Lung (tissue), 11 donors: ENCODE measurements at regions not wholly inside any gene's neighbourhood (a gene's known extent, or its start where the extent isn't known, plus 50 kb on each side); places are given as distances from the start of the nearest gene placed in this dataset.

Experiments used
- ATAC-seq: fragments of 200-7000 bp; cut with Tn5 transposase; one replicate; pipeline ENCODE4 v1.9.1; 2020; ENCODE audit warnings: moderate number of reproducible peaks; ENCODE audit not compliant: insufficient read depth, low FRiP score
- DNase-seq, 3 donors: peaks; one replicate each; pipeline ENCODE4 v3.0.0-alpha.2; 2013 to 2017
- H3K27ac ChIP-seq, 2 donors: one replicate each; pipeline ENCODE4 v1.5.1; 2013; ENCODE audit warnings: mild to moderate bottlenecking in 2 of 2, moderate library complexity in 2 of 2, control low read depth in 1 of 2, inconsistent platforms in 1 of 2, low read depth in 1 of 2, low read length in 1 of 2
- H3K27me3 ChIP-seq, 3 donors: one replicate each; pipeline ENCODE4 v1.5.1; 2013; ENCODE audit warnings: low read length in 2 of 3; ENCODE audit not compliant: control insufficient read depth in 3 of 3, insufficient read depth in 3 of 3
- H3K36me3 ChIP-seq, 4 donors: one replicate each; pipeline ENCODE4 v1.5.1; 2013; ENCODE audit warnings: low read length in 4 of 4, mild to moderate bottlenecking in 1 of 4, moderate library complexity in 1 of 4; ENCODE audit not compliant: control insufficient read depth in 4 of 4, insufficient read depth in 4 of 4
- H3K4me1 ChIP-seq, 5 donors: one replicate each; pipeline ENCODE4 v1.5.1; 2013; ENCODE audit warnings: low read length in 5 of 5, mild to moderate bottlenecking in 2 of 5, moderate library complexity in 1 of 5; ENCODE audit not compliant: control insufficient read depth in 5 of 5, insufficient read depth in 5 of 5
- H3K4me3 ChIP-seq: one replicate; pipeline ENCODE4 v1.5.1; 2013; ENCODE audit warnings: mild to moderate bottlenecking, control low read depth, moderate library complexity
- H3K9ac ChIP-seq, 2 donors: one replicate each; pipeline ENCODE4 v1.5.1; 2013; ENCODE audit warnings: low read length in 2 of 2, control low read depth in 1 of 2; ENCODE audit not compliant: insufficient read depth in 1 of 2
- H3K9me3 ChIP-seq, 4 donors: one replicate each; pipeline ENCODE4 v1.5.1; 2013; ENCODE audit warnings: low read length in 3 of 4, mild to moderate bottlenecking in 1 of 4, moderate library complexity in 1 of 4; ENCODE audit not compliant: control insufficient read depth in 4 of 4, insufficient read depth in 3 of 4
- WGBS, 2 donors: extraction: QIAGEN DNeasy Blood & Tissue Kit; methylation state at CpG; one replicate each; pipeline ENCODE4 v1.1.7; 2013; 5-methylcytosine and 5-hydroxymethylcytosine counted together
- TF ChIP-seq, protein P1 (sequence below): IDR thresholded peaks from 2 replicates; pipeline ENCODE4 v1.5.1; 2012; ENCODE audit warnings: mild to moderate bottlenecking; ENCODE audit errors: control extremely low read depth, extremely low read depth
- donor health status: control.
- donor health status: control.
- donor health status: Bipolar disorder and iron deficiency.
- donor health status: healthy.
- donor health status: DM: yes; HTN: yes; CAD: no.

DNA sequence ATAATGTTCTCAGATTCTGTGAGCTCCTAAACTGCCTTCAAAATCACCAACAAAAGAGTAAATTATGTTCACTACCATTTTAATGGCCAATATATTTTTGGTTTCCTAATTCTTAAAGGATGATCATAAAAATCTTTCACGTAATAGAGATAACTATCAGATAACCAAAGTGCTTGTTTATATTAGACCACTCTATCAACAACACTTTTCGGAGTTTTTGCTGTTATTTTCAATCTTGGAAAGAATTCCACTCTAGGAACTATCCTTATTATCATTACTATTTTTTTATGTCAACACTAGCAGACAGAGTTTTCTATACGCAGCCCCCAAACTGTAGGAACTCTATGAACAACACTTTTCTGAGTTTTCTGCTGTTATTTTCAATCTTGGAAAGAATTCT lies 782.5 kb upstream of the ZEB2 start:
- Histone ChIP-seq H3K9ac (no peak overlapping the region), H3K27ac (no peak overlapping the region), H3K36me3 (no peaks in the 10 kb centered on the region), H3K9me3 (no peaks in the 10 kb centered on the region), H3K4me3 (no peak overlapping the region), H3K27me3 (no peaks in the 10 kb centered on the region), H3K4me1 (peaks cover 0 to 31% (median 9%) of the 10 kb centered on the region in 5 donors)
- no peak for ATAC-seq
- TF ChIP-seq, protein P1, sequence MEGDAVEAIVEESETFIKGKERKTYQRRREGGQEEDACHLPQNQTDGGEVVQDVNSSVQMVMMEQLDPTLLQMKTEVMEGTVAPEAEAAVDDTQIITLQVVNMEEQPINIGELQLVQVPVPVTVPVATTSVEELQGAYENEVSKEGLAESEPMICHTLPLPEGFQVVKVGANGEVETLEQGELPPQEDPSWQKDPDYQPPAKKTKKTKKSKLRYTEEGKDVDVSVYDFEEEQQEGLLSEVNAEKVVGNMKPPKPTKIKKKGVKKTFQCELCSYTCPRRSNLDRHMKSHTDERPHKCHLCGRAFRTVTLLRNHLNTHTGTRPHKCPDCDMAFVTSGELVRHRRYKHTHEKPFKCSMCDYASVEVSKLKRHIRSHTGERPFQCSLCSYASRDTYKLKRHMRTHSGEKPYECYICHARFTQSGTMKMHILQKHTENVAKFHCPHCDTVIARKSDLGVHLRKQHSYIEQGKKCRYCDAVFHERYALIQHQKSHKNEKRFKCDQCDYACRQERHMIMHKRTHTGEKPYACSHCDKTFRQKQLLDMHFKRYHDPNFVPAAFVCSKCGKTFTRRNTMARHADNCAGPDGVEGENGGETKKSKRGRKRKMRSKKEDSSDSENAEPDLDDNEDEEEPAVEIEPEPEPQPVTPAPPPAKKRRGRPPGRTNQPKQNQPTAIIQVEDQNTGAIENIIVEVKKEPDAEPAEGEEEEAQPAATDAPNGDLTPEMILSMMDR = no peak
- peak in 2 of 3 donors; percentile 86 to 89 for DNase-seq
- WGBS, 2 donors = 80 to 89% methylated on average over 3 of the region's 3 CpGs

DNA sequence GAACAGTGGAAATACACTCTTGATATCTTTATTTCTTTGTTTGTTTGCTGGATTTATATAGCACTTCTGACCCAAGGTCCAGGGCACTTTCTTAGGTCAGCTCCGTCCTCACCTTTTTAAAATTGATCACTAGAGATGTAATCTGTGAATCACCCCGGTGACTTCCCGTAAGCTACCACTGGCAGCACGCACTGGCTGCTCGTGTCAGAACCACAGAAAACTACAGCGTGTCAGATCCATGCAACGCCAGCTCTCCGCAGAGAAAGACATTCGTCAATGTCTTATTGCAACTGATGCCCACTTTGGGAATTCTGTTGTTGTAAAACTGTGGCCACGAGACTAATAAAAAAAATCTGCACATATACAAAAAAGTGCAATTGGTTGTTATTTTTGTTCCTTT lies 779.4 kb upstream of the ZEB2 start:
- DNase-seq (no peak), ATAC-seq (no peak)
- H3K27me3 ChIP-seq = no peaks in the 10 kb centered on the region
- H3K36me3 ChIP-seq = no peaks in the 10 kb centered on the region
- H3K4me3 ChIP-seq = no peak overlapping the region
- whole genome bisulfite sequencing, 2 donors = 83 to 93% methylated on average over 10 of the region's 10 CpGs
- H3K9ac ChIP-seq = no peak overlapping the region
- TF ChIP-seq, protein P1 = no peak
- H3K9me3 ChIP-seq = no peaks in the 10 kb centered on the region
- H3K4me1 ChIP-seq = peaks cover 0 to 22% (median 5%) of the 10 kb centered on the region in 5 donors
- no peak overlapping the region for H3K27ac ChIP-seq

DNA sequence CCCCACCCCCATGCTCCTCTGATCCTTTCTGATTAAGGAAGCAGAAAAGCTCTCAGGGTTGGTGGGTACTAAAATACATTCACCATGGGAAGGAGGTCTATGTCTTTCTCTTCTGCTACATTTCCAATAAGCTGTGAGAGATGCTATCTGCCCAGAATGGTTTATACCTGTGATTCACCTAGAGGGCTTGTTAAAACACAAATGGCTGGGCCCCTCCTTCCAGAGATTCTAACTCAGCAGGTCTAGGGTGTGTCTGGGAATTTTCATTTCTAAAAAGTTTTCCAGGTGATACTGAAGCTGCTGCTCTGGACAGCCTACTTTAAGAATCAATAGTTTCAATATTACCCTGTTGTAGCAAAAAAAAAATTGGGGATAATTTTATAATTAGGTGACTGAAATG lies 772.2 kb upstream of the ZEB2 start:
- Histone ChIP-seq H3K27ac (no peak overlapping the region), H3K27me3 (no peaks in the 10 kb centered on the region), H3K4me1 (peaks cover 0 to 11% (median 0%) of the 10 kb centered on the region in 5 donors), H3K9ac (no peak overlapping the region), H3K36me3 (no peaks in the 10 kb centered on the region), H3K4me3 (no peak overlapping the region), H3K9me3 (no peaks in the 10 kb centered on the region)
- DNase-seq = no peak
- TF ChIP-seq, protein P1 = no peak
- no peak for ATAC-seq

DNA sequence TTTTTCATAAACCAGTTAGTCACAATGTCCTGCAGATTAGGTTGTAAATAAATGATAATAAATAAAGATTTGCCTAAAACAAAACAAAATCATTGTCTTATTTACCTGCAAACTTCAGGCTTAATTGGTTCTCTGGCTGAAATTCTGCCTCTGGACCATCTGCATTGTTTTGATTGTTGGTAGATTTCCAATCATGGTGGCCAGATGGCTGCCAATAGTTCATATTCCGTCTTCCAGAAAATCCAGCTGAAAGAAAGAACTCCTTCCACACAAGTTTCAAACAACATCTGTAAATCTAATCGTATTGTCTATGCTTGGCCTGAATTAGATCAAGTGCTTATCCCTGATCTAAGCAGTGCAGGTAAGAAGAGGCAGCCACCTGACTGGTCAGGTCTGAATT lies 771.1 kb upstream of the ZEB2 start:
- ATAC-seq = no peak
- Histone ChIP-seq H3K36me3 (no peaks in the 10 kb centered on the region), H3K27me3 (no peaks in the 10 kb centered on the region), H3K27ac (no peak overlapping the region), H3K9ac (no peak overlapping the region), H3K9me3 (no peaks in the 10 kb centered on the region), H3K4me1 (peaks cover 0 to 18% (median 2%) of the 10 kb centered on the region in 5 donors), H3K4me3 (no peak overlapping the region)
- DNase-seq = no peak
- TF ChIP-seq, protein P1 = no peak
- 84 to 91% methylated on average over 2 of the region's 2 CpGs for WGBS, 2 donors
